ENCODE measurements at regions not wholly inside any gene's neighbourhood (a gene's known extent, or its start where the extent isn't known, plus 50 kb on each side); places are given as distances from the start of the nearest gene placed in this dataset.

DNA sequence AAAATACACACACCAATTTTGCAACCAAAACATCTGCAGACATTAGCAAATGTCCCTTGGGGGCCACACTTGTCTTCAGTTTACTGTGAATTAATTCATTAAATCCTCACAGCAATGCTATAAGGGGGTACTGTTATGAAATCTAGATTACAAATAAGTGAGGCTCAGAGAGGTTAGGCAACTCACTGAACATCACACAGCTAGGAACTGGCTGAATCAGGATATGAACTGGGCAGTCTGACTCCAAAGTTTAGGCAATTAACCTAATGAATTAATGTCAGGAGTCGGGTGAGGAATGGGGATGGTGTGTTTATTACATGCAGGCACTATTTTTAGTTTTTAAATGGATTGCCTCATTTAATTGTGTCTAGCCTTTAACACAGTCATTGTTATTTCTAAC lies 305.7 kb upstream of the XYLT1 start:
- no peak for DNase-seq
- Histone ChIP-seq H3K27ac (no peak overlapping the region), H3K36me3 (no peaks in the 10 kb centered on the region), H3K9me3 (no peaks in the 10 kb centered on the region), H3K4me1 (no peaks in the 10 kb centered on the region), H3K27me3 (no peaks in the 10 kb centered on the region), H3K4me3 (no peak overlapping the region)
- intact Hi-C loops (cut with DNase I; ENCODE audit: low total_unique reads) = no loop called here
- no peak for TF ChIP-seq POLR2A (IDR thresholded peaks at IDR 0.05)
- TF ChIP-seq, protein P1, sequence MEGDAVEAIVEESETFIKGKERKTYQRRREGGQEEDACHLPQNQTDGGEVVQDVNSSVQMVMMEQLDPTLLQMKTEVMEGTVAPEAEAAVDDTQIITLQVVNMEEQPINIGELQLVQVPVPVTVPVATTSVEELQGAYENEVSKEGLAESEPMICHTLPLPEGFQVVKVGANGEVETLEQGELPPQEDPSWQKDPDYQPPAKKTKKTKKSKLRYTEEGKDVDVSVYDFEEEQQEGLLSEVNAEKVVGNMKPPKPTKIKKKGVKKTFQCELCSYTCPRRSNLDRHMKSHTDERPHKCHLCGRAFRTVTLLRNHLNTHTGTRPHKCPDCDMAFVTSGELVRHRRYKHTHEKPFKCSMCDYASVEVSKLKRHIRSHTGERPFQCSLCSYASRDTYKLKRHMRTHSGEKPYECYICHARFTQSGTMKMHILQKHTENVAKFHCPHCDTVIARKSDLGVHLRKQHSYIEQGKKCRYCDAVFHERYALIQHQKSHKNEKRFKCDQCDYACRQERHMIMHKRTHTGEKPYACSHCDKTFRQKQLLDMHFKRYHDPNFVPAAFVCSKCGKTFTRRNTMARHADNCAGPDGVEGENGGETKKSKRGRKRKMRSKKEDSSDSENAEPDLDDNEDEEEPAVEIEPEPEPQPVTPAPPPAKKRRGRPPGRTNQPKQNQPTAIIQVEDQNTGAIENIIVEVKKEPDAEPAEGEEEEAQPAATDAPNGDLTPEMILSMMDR (IDR thresholded peaks at IDR 0.05) = no peak

- no peaks in the 10 kb centered on the region for H3K9me3 ChIP-seq
- H3K27me3 ChIP-seq = no peaks in the 10 kb centered on the region
- DNase-seq = no peak
- TF ChIP-seq, protein P1 (IDR thresholded peaks at IDR 0.05) = no peak
- TF ChIP-seq POLR2A (IDR thresholded peaks at IDR 0.05) = no peak
- intact Hi-C loops (cut with DNase I; ENCODE audit: low total_unique reads) = no loop called here
- H3K4me1 ChIP-seq = no peaks in the 10 kb centered on the region
- no peaks in the 10 kb centered on the region for H3K36me3 ChIP-seq
- no peak overlapping the region for H3K4me3 ChIP-seq
- no peak overlapping the region for H3K27ac ChIP-seq
These were observed 304.3 kb upstream of the XYLT1 start for GRCh38 chr16:17775061-17775460.

GRCh38 chr16:17773698-17774101 lies 302.9 kb upstream of the XYLT1 start:
- no peak overlapping the region for H3K27ac ChIP-seq
- no peaks in the 10 kb centered on the region for H3K27me3 ChIP-seq
- TF ChIP-seq, protein P1 (IDR thresholded peaks at IDR 0.05) = no peak
- no peak for TF ChIP-seq POLR2A (IDR thresholded peaks at IDR 0.05)
- intact Hi-C loops (cut with DNase I; ENCODE audit: low total_unique reads) = no loop called here
- no peaks in the 10 kb centered on the region for H3K36me3 ChIP-seq
- no peaks in the 10 kb centered on the region for H3K9me3 ChIP-seq
- H3K4me3 ChIP-seq = no peak overlapping the region
- no peak for DNase-seq
- H3K4me1 ChIP-seq = no peaks in the 10 kb centered on the region

GRCh38 chr16:17770104-17770503 lies 299.3 kb upstream of the XYLT1 start:
- no peaks in the 10 kb centered on the region for H3K4me1 ChIP-seq

DNA sequence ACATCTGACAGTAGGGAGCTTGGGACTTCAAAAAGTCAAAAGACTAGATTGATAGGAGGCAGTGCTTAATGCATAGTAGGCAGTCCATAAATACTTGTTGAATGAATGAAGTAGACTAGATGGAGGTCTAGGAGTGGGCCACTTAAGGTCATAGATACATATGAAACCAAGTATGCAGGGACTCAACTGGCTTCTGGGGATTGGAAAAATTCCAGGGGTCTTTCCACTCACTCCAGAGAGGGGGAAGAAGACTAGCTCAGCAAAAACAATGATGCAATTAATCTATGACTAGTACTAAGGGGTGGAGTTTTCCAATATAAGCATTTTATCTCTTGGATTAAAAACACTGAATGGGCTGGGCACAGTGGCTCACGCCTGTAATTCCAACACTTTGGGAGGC lies 298.3 kb upstream of the XYLT1 start:
- DNase-seq = no peak
- no peaks in the 10 kb centered on the region for H3K36me3 ChIP-seq
- H3K27me3 ChIP-seq = no peaks in the 10 kb centered on the region
- H3K4me1 ChIP-seq = no peaks in the 10 kb centered on the region
- TF ChIP-seq, protein P1 (IDR thresholded peaks at IDR 0.05) = no peak
- TF ChIP-seq POLR2A (IDR thresholded peaks at IDR 0.05) = no peak
- intact Hi-C loops (cut with DNase I; ENCODE audit: low total_unique reads) = no loop called here
- no peaks in the 10 kb centered on the region for H3K9me3 ChIP-seq
- H3K27ac ChIP-seq = no peak overlapping the region
- H3K4me3 ChIP-seq = no peak overlapping the region

More at GRCh38 chr16:17770104-17770503, 299.3 kb upstream of the XYLT1 start:
- no peaks in the 10 kb centered on the region for H3K9me3 ChIP-seq
- no peak for TF ChIP-seq POLR2A (IDR thresholded peaks at IDR 0.05)
- TF ChIP-seq, protein P1 (IDR thresholded peaks at IDR 0.05) = no peak
- H3K4me3 ChIP-seq = no peak overlapping the region
- no peaks in the 10 kb centered on the region for H3K27me3 ChIP-seq
- intact Hi-C loops (cut with DNase I; ENCODE audit: low total_unique reads) = no loop called here
- no peak overlapping the region for H3K27ac ChIP-seq
- H3K36me3 ChIP-seq = no peaks in the 10 kb centered on the region
- DNase-seq = no peak
